Muscle of back (tissue), 3 donors: ENCODE measurements at regions not wholly inside any gene's neighbourhood (a gene's known extent, or its start where the extent isn't known, plus 50 kb on each side); places are given as distances from the start of the nearest gene placed in this dataset.

Experiments
- DNase-seq, 3 donors: peaks; one replicate each; pipeline versions ENCODE4 v3.0.0 to v3.0.0-alpha.2; 2013

DNA sequence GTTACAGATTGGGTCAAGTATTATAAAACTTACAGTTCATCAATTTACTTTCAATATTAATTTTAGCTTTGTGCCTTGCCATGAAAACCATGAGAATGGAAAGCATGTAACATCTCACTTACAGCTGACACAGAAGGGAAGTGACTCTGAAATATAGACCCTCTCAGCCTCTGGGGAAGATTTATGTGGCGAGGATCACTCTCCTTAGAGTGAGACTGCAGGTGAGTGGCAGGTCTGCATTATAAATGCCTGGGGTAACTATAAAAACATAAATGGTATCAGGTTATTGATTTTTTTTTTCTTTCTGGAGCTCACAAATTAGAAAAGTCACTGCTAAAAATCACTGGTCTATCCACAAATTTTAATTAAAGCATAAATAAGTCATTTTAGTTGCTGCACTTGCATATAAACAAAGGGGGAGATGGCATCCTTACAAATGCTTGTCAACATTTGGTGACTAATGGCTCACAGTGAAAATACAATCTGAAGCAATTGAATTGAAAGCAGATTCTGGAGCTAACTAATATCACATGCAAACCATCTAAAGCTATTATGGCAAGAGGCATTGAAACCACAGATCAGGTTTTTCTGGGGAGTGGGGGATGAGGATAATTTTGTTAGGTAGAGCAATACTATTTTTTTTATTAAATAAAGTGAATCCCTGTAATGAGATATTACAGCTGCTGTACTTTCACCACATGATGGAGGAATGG lies 200.9 kb downstream of the TM2D1 start:
- peak in 1 of 3 donors; percentile 48 for DNase-seq

DNA sequence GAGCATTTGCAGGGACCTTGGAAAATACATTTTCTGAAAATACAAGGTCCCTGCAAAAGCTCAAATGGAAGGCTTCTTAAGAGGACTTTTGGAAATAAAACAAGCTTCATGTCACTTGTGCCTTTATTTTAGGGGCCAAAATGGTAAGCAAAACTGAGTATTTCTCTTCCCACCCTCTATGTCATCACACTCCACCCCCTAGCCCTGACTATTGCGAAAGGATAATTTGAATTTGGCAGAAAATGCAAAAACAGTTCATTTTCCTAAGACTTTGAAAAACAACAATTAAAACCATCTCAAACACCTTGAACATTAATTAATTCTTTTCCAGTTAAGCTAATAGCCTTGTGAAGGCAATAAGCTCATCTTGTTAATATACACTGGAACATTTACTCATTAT lies 201.7 kb downstream of the TM2D1 start:
- DNase-seq, result no peak

DNA sequence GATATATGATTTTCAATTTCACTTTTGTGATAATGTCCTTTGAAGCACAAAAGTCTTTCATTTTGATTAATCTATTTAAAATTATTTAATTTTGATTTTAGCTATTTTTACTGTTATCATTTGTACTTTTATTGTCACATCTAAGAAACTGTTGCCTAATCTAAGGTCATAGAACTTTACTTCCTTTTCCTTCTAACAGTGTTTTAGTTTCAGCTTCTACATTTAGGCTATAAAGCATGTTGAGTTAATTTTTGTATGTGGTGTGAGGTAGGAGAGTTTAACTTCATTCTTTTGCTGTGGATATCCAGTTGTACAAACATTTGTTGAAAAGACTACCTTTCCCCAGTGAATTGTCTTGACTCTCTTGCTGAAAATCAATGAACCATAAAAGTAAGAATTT lies 204.5 kb downstream of the TM2D1 start:
- DNase-seq, result no peak

DNA sequence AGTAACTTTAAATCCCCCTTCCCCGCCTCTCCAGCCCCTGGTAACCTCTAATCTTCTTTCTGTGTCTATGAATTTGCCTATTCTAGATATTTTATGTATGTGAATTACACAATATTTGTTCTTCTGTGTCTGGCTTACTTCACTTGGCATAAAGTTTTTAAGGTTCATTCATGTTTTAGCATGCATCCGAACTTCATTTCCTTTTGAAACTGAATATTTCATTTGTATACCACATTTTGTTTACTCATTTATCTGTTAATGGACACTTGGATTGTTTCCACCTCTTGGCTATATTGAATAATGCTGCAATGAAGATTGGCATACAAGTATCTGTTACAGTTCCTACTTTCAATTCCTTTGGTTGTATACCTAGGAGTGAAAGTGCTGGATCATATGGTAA lies 205.3 kb downstream of the TM2D1 start:
- DNase-seq, result no peak

DNA sequence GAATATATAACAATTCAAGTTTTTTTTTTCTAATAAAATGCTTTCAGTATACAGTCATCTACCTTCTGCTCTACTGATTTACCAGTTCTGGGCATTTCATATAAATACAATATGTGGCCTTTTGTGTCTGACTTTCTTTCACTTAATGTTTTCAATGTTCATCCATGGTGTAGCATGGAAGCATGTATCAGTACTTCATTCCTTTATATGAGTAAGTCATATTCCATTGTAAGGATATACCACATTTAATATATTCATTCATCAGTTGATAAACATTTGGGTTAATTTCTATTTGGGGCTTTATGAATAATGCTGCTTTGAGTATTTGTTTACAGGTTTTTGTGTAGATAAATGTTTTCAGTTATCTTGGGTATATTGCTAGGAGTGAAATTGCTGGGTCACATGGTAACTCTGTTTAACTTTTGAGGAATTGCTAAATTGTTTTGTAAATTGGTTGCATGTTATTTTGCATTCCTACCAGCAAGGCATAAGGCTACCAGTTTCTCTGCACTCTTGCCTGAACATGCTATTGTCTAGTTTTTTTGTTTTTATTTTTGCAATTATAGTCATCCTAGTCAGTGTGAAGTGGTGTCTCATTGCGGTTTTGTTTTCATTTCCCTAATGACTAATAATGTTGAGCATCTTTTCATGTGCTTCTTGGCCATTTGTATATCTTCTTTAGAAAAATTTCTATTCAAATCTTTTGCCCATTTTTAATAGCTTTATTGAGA lies 206.1 kb downstream of the TM2D1 start:
- no peak for DNase-seq

DNA sequence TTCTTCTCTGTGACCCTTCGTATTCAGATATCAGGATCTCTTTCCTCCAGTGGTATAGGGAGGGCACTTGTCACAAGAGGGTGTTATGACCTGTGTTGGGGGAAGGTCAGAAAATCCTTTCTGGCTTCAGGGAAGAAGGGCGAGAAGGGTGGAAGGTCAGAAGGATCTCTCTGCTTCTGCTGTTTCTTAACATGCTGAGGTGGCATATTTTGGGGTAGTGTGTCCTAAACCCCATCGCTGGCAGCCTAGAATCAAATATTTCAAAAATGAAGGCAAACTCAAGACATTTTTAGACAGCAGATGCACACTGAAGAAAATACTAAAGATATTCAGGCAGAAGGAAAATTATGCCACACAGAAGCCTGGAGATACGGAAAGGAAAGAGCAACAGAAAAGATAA lies 207.6 kb downstream of the TM2D1 start:
- DNase-seq, result no peak

DNA sequence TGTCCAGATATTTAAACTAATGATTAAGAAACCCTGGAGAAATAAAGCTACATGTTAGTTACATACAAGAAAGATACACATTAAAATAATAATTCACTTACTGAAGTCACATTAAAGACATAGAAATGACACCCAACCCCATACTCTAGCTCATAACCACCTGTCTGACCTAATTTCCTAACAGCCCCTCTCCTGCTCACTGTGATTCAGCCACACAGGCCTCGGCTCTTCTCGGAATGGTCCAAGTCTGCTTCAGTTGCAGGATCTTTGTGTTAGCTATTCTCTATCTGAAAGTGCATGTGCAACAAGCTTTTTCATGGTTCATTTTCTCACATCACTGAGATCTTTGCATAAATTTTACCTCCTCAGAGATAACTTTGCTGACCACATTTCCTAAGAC lies 209.8 kb downstream of the TM2D1 start:
- DNase-seq, result no peak
